A549 (cell line): ENCODE measurements at regions not wholly inside any gene's neighbourhood (a gene's known extent, or its start where the extent isn't known, plus 50 kb on each side); places are given as distances from the start of the nearest gene placed in this dataset.

ENCODE experiments used
- CHD2 ChIP-seq: fragments of 150-350 bp; IDR thresholded peaks from 2 replicates; pipeline ENCODE4 v1.6.1; 2014; ENCODE audit warnings: low read length; ENCODE audit not compliant: partially characterized antibody
- NFE2L2 ChIP-seq: fragments of 150-350 bp; conservative IDR thresholded peaks from 2 replicates; pipeline ENCODE4 v1.6.1; 2014; ENCODE audit warnings: low read length
- POLR2A ChIP-seq: IDR thresholded peaks from 2 replicates; pipeline ENCODE4 v1.6.1; 2012; ENCODE audit warnings: mild to moderate bottlenecking, low read length
- RCOR1 ChIP-seq: fragments of 150-350 bp; IDR thresholded peaks from 2 replicates; pipeline ENCODE4 v1.6.1; 2014; ENCODE audit warnings: antibody characterized with exemption, low read length, low read depth
- RFX5 ChIP-seq: fragments of 450-650 bp; IDR thresholded peaks from 2 replicates; pipeline ENCODE4 v1.7.1; 2014; ENCODE audit warnings: antibody characterized with exemption, mild to moderate bottlenecking, moderate library complexity
- SMC3 ChIP-seq: fragments of >200 bp; sonication (Bioruptor Twin); formaldehyde crosslinking; IDR thresholded peaks from 3 replicates; pipeline ENCODE4 v1.6.1; 2018; ENCODE audit warnings: inconsistent platforms
- TF ChIP-seq, protein P1 (sequence below): fragments of >200 bp; sonication (Bioruptor Twin); formaldehyde crosslinking; IDR thresholded peaks from 3 replicates; pipeline ENCODE4 v1.5.1; 2016
- TF ChIP-seq, protein P2 (sequence below): IDR thresholded peaks from 2 replicates; pipeline ENCODE4 v1.6.1; 2012
- TF ChIP-seq, protein P3 (sequence below): IDR thresholded peaks from 2 replicates; pipeline ENCODE4 v1.6.1; 2012
- TF ChIP-seq, protein P4 (sequence below): fragments of >200 bp; sonication (Bioruptor Twin); formaldehyde crosslinking; IDR thresholded peaks from 3 replicates; pipeline ENCODE4 v1.6.1; 2016

DNA sequence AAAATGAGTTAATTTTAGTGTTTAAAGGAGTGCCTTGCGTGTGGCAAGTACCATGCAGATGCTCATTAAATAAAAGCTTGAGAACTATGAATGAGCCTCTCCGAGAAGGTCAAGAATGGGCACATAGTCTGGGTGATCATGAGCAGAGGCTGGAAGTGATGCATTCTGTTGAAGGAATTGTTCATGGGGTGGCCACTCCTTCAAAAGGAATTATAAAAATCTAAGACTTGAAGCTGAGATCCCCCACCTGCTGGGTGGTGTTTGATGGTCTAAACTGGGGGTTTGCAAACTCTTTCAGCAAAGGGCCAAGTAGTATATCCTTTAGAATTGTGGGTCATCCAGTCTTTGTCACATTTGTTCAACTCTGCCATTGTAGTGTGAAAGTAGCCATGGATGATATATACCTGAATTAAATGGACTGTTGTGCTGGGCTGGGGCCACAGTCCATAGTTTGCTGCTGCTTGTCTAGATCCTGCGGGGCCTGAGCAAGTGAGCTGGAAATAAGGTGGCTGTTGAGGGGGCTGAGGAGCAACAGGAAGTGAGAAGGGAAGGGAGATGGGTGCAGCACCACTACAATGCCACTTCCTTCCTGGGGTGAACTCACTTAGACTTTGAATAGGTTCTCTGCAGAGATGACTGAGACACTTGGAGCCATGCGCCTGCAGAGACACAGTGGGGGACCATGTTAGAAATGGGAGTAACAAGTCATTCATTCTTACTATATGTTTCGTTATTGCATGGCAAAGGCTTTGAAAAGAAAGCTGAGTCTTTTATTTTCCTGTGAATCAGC lies 179.0 kb downstream of the SNX19 start:
- TF ChIP-seq, protein P1, sequence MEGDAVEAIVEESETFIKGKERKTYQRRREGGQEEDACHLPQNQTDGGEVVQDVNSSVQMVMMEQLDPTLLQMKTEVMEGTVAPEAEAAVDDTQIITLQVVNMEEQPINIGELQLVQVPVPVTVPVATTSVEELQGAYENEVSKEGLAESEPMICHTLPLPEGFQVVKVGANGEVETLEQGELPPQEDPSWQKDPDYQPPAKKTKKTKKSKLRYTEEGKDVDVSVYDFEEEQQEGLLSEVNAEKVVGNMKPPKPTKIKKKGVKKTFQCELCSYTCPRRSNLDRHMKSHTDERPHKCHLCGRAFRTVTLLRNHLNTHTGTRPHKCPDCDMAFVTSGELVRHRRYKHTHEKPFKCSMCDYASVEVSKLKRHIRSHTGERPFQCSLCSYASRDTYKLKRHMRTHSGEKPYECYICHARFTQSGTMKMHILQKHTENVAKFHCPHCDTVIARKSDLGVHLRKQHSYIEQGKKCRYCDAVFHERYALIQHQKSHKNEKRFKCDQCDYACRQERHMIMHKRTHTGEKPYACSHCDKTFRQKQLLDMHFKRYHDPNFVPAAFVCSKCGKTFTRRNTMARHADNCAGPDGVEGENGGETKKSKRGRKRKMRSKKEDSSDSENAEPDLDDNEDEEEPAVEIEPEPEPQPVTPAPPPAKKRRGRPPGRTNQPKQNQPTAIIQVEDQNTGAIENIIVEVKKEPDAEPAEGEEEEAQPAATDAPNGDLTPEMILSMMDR = no peak
- TF ChIP-seq, protein P2, sequence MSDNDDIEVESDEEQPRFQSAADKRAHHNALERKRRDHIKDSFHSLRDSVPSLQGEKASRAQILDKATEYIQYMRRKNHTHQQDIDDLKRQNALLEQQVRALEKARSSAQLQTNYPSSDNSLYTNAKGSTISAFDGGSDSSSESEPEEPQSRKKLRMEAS = no peak
- no peak for TF ChIP-seq RFX5
- TF ChIP-seq POLR2A = no peak
- no peak for TF ChIP-seq RCOR1
- TF ChIP-seq, protein P3, sequence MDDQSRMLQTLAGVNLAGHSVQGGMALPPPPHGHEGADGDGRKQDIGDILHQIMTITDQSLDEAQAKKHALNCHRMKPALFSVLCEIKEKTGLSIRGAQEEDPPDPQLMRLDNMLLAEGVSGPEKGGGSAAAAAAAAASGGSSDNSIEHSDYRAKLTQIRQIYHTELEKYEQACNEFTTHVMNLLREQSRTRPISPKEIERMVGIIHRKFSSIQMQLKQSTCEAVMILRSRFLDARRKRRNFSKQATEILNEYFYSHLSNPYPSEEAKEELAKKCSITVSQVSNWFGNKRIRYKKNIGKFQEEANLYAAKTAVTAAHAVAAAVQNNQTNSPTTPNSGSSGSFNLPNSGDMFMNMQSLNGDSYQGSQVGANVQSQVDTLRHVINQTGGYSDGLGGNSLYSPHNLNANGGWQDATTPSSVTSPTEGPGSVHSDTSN = no peak
- no peak for TF ChIP-seq SMC3
- TF ChIP-seq, protein P4, sequence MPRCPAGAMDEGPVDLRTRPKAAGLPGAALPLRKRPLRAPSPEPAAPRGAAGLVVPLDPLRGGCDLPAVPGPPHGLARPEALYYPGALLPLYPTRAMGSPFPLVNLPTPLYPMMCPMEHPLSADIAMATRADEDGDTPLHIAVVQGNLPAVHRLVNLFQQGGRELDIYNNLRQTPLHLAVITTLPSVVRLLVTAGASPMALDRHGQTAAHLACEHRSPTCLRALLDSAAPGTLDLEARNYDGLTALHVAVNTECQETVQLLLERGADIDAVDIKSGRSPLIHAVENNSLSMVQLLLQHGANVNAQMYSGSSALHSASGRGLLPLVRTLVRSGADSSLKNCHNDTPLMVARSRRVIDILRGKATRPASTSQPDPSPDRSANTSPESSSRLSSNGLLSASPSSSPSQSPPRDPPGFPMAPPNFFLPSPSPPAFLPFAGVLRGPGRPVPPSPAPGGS = no peak
- TF ChIP-seq NFE2L2 = no peak
- TF ChIP-seq CHD2 = no peak
